ENCODE measurements at regions not wholly inside any gene's neighbourhood (a gene's known extent, or its start where the extent isn't known, plus 50 kb on each side); places are given as distances from the start of the nearest gene placed in this dataset.
"Not testable (repeated sequence)": the region's sequence is repeated elsewhere in the genome, so short reads cannot be mapped to it uniquely, and the experiment has no call there.

- no peak for DNase-seq
- H3K4me1 ChIP-seq (ENCODE audit: control insufficient read depth, insufficient read depth, low read length, poor library complexity, severe bottlenecking) = no peaks in the 10 kb centered on the region
- H3K36me3 ChIP-seq (ENCODE audit: control insufficient read depth, insufficient read depth, low read length) = no peaks in the 10 kb centered on the region
- no peaks in the 10 kb centered on the region for H3K9me3 ChIP-seq (ENCODE audit: control insufficient read depth, low read length)
- H3K4me3 ChIP-seq (ENCODE audit: insufficient read depth, low read depth, low read length, poor library complexity, severe bottlenecking) = no peak overlapping the region
- no peak overlapping the region for H3K27ac ChIP-seq (ENCODE audit: insufficient read depth, low read length, poor library complexity, severe bottlenecking)
- no peaks in the 10 kb centered on the region for H3K27me3 ChIP-seq (replicated peaks; ENCODE audit: control insufficient read depth, insufficient read depth, low read length, poor library complexity, severe bottlenecking)
Observed at GRCh38 chr15:54803134-54803808, 393.5 kb downstream of the RSL24D1 start.

GRCh38 chr15:54792526-54792925 is 404.2 kb downstream of the RSL24D1 start:
- Histone ChIP-seq H3K27ac (ENCODE audit: insufficient read depth, low read length, poor library complexity, severe bottlenecking) (no peak overlapping the region), H3K9me3 (ENCODE audit: control insufficient read depth, low read length) (no peaks in the 10 kb centered on the region), H3K4me1 (ENCODE audit: control insufficient read depth, insufficient read depth, low read length, poor library complexity, severe bottlenecking) (no peaks in the 10 kb centered on the region), H3K4me3 (ENCODE audit: insufficient read depth, low read depth, low read length, poor library complexity, severe bottlenecking) (no peak overlapping the region), H3K27me3 (replicated peaks; ENCODE audit: control insufficient read depth, insufficient read depth, low read length, poor library complexity, severe bottlenecking) (no peaks in the 10 kb centered on the region), H3K36me3 (ENCODE audit: control insufficient read depth, insufficient read depth, low read length) (no peaks in the 10 kb centered on the region)
- DNase-seq = no peak

GRCh38 chr15:54790693-54791092 is 406.0 kb downstream of the RSL24D1 start:
- H3K36me3 ChIP-seq (ENCODE audit: control insufficient read depth, insufficient read depth, low read length) = no peaks in the 10 kb centered on the region
- H3K9me3 ChIP-seq (ENCODE audit: control insufficient read depth, low read length) = no peaks in the 10 kb centered on the region
- no peaks in the 10 kb centered on the region for H3K27me3 ChIP-seq (replicated peaks; ENCODE audit: control insufficient read depth, insufficient read depth, low read length, poor library complexity, severe bottlenecking)
- H3K4me3 ChIP-seq (ENCODE audit: insufficient read depth, low read depth, low read length, poor library complexity, severe bottlenecking) = no peak overlapping the region
- H3K27ac ChIP-seq (ENCODE audit: insufficient read depth, low read length, poor library complexity, severe bottlenecking) = no peak overlapping the region
- no peaks in the 10 kb centered on the region for H3K4me1 ChIP-seq (ENCODE audit: control insufficient read depth, insufficient read depth, low read length, poor library complexity, severe bottlenecking)
- no peak for DNase-seq

- no peak for DNase-seq
- Histone ChIP-seq H3K9me3 (ENCODE audit: control insufficient read depth, low read length) (no peaks in the 10 kb centered on the region), H3K27me3 (replicated peaks; ENCODE audit: control insufficient read depth, insufficient read depth, low read length, poor library complexity, severe bottlenecking) (no peaks in the 10 kb centered on the region), H3K4me1 (ENCODE audit: control insufficient read depth, insufficient read depth, low read length, poor library complexity, severe bottlenecking) (no peaks in the 10 kb centered on the region), H3K36me3 (ENCODE audit: control insufficient read depth, insufficient read depth, low read length) (no peaks in the 10 kb centered on the region), H3K27ac (ENCODE audit: insufficient read depth, low read length, poor library complexity, severe bottlenecking) (no peak overlapping the region), H3K4me3 (ENCODE audit: insufficient read depth, low read depth, low read length, poor library complexity, severe bottlenecking) (no peak overlapping the region)
Observed at GRCh38 chr15:54789376-54789775, 407.4 kb downstream of the RSL24D1 start.

- not testable (repeated sequence) for H3K9me3 ChIP-seq (ENCODE audit: control insufficient read depth, low read length); H3K27ac ChIP-seq (ENCODE audit: insufficient read depth, low read length, poor library complexity, severe bottlenecking); DNase-seq; H3K4me3 ChIP-seq (ENCODE audit: insufficient read depth, low read depth, low read length, poor library complexity, severe bottlenecking); H3K27me3 ChIP-seq (replicated peaks; ENCODE audit: control insufficient read depth, insufficient read depth, low read length, poor library complexity, severe bottlenecking); H3K4me1 ChIP-seq (ENCODE audit: control insufficient read depth, insufficient read depth, low read length, poor library complexity, severe bottlenecking); H3K36me3 ChIP-seq (ENCODE audit: control insufficient read depth, insufficient read depth, low read length)
Observed at GRCh38 chr15:54781220-54781619, 415.5 kb downstream of the RSL24D1 start.

GRCh38 chr15:54779271-54779670 is 417.5 kb downstream of the RSL24D1 start:
- no peak overlapping the region for H3K27ac ChIP-seq (ENCODE audit: insufficient read depth, low read length, poor library complexity, severe bottlenecking)
- H3K4me3 ChIP-seq (ENCODE audit: insufficient read depth, low read depth, low read length, poor library complexity, severe bottlenecking) = no peak overlapping the region
- no peaks in the 10 kb centered on the region for H3K4me1 ChIP-seq (ENCODE audit: control insufficient read depth, insufficient read depth, low read length, poor library complexity, severe bottlenecking)
- DNase-seq = no peak
- H3K9me3 ChIP-seq (ENCODE audit: control insufficient read depth, low read length) = no peaks in the 10 kb centered on the region
- no peaks in the 10 kb centered on the region for H3K36me3 ChIP-seq (ENCODE audit: control insufficient read depth, insufficient read depth, low read length)
- no peaks in the 10 kb centered on the region for H3K27me3 ChIP-seq (replicated peaks; ENCODE audit: control insufficient read depth, insufficient read depth, low read length, poor library complexity, severe bottlenecking)

- no peaks in the 10 kb centered on the region for H3K27me3 ChIP-seq (replicated peaks; ENCODE audit: control insufficient read depth, insufficient read depth, low read length, poor library complexity, severe bottlenecking)
- H3K27ac ChIP-seq (ENCODE audit: insufficient read depth, low read length, poor library complexity, severe bottlenecking) = no peak overlapping the region
- no peaks in the 10 kb centered on the region for H3K36me3 ChIP-seq (ENCODE audit: control insufficient read depth, insufficient read depth, low read length)
- no peak overlapping the region for H3K4me3 ChIP-seq (ENCODE audit: insufficient read depth, low read depth, low read length, poor library complexity, severe bottlenecking)
- H3K4me1 ChIP-seq (ENCODE audit: control insufficient read depth, insufficient read depth, low read length, poor library complexity, severe bottlenecking) = no peaks in the 10 kb centered on the region
- no peaks in the 10 kb centered on the region for H3K9me3 ChIP-seq (ENCODE audit: control insufficient read depth, low read length)
- no peak for DNase-seq
Observed at GRCh38 chr15:54776410-54776809, 420.3 kb downstream of the RSL24D1 start.

GRCh38 chr15:54772663-54773062 is 424.1 kb downstream of the RSL24D1 start:
- Histone ChIP-seq H3K4me3 (ENCODE audit: insufficient read depth, low read depth, low read length, poor library complexity, severe bottlenecking) (no peak overlapping the region), H3K36me3 (ENCODE audit: control insufficient read depth, insufficient read depth, low read length) (no peaks in the 10 kb centered on the region), H3K4me1 (ENCODE audit: control insufficient read depth, insufficient read depth, low read length, poor library complexity, severe bottlenecking) (no peaks in the 10 kb centered on the region), H3K27me3 (replicated peaks; ENCODE audit: control insufficient read depth, insufficient read depth, low read length, poor library complexity, severe bottlenecking) (no peaks in the 10 kb centered on the region), H3K9me3 (ENCODE audit: control insufficient read depth, low read length) (no peaks in the 10 kb centered on the region), H3K27ac (ENCODE audit: insufficient read depth, low read length, poor library complexity, severe bottlenecking) (no peak overlapping the region)
- DNase-seq = no peak

- not testable (repeated sequence) for H3K27me3 ChIP-seq (replicated peaks; ENCODE audit: control insufficient read depth, insufficient read depth, low read length, poor library complexity, severe bottlenecking); H3K27ac ChIP-seq (ENCODE audit: insufficient read depth, low read length, poor library complexity, severe bottlenecking); H3K9me3 ChIP-seq (ENCODE audit: control insufficient read depth, low read length); H3K4me3 ChIP-seq (ENCODE audit: insufficient read depth, low read depth, low read length, poor library complexity, severe bottlenecking); H3K36me3 ChIP-seq (ENCODE audit: control insufficient read depth, insufficient read depth, low read length); H3K4me1 ChIP-seq (ENCODE audit: control insufficient read depth, insufficient read depth, low read length, poor library complexity, severe bottlenecking); DNase-seq
Observed at GRCh38 chr15:54749461-54749860, 447.3 kb downstream of the RSL24D1 start.

GRCh38 chr15:54722342-54722986 is 474.3 kb downstream of the RSL24D1 start:
- Histone ChIP-seq H3K36me3 (ENCODE audit: control insufficient read depth, insufficient read depth, low read length) (no peaks in the 10 kb centered on the region), H3K4me3 (ENCODE audit: insufficient read depth, low read depth, low read length, poor library complexity, severe bottlenecking) (no peak overlapping the region), H3K27ac (ENCODE audit: insufficient read depth, low read length, poor library complexity, severe bottlenecking) (no peak overlapping the region), H3K4me1 (ENCODE audit: control insufficient read depth, insufficient read depth, low read length, poor library complexity, severe bottlenecking) (no peaks in the 10 kb centered on the region), H3K9me3 (ENCODE audit: control insufficient read depth, low read length) (no peaks in the 10 kb centered on the region), H3K27me3 (replicated peaks; ENCODE audit: control insufficient read depth, insufficient read depth, low read length, poor library complexity, severe bottlenecking) (no peaks in the 10 kb centered on the region)
- DNase-seq = no peak

Data from effector memory CD4-positive, alpha-beta T cell (primary cell).